ENCODE measurements at regions not wholly inside any gene's neighbourhood (a gene's known extent, or its start where the extent isn't known, plus 50 kb on each side); places are given as distances from the start of the nearest gene placed in this dataset.

DNA sequence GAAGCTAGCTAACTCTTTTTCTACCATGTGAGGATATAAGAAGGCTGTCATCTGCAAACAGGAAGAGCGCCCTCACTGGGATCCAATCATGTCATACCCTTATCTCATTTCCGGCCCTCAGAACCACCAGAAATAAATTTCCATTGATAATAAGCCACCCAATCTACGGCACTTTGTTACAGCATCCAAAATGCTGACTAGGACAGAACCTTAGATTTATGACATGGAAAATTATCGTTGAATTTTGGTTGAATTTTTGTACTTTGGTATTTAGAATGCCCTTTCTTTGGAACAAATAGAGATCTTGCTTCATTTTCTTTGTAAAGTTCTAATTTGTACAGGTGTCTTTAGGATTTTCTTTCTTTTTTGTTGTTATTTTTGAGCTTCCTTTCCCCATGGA lies 53.3 kb upstream of the CYLC2 start:
- Histone ChIP-seq H3K27ac (ENCODE audit: low read depth in 1 of 2, low read length in 2 of 2) (no peak overlapping the region), H3K27me3 (ENCODE audit: control insufficient read depth in 4 of 4, insufficient read depth in 4 of 4, low read length in 3 of 4) (no peaks in the 10 kb centered on the region), H3K9me3 (ENCODE audit: control insufficient read depth in 4 of 4, low read length in 3 of 4) (no peaks in the 10 kb centered on the region), H3K9ac (ENCODE audit: low read depth in 1 of 2, low read length in 2 of 2) (no peak overlapping the region), H3K4me1 (ENCODE audit: control insufficient read depth in 4 of 4, insufficient read depth in 4 of 4, low read length in 3 of 4) (no peaks in the 10 kb centered on the region), H3K36me3 (ENCODE audit: control insufficient read depth in 4 of 4, insufficient read depth in 3 of 4, low read depth in 1 of 4, low read length in 3 of 4) (no peaks in the 10 kb centered on the region), H3K4me3 (ENCODE audit: low read depth in 1 of 3, low read length in 3 of 3) (no peak overlapping the region)
- 65% methylated on average over 4 of the region's 4 CpGs for WGBS
- DNase-seq (ENCODE audit: low spot score): no peak
- no peak for TF ChIP-seq FOXA1 (IDR thresholded peaks at IDR 0.05)
- TF ChIP-seq HNF4A (conservative IDR thresholded peaks at IDR 0.05): no peak
- TF ChIP-seq, protein P1, sequence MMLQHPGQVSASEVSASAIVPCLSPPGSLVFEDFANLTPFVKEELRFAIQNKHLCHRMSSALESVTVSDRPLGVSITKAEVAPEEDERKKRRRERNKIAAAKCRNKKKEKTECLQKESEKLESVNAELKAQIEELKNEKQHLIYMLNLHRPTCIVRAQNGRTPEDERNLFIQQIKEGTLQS (IDR thresholded peaks at IDR 0.05): no peak
- no peak for TF ChIP-seq MAX (IDR thresholded peaks at IDR 0.05)
- TF ChIP-seq NR2F2 (IDR thresholded peaks at IDR 0.05): no peak
- no peak for TF ChIP-seq CTCF (IDR thresholded peaks at IDR 0.05; ENCODE audit: low read depth, low read length, missing input control)

GRCh38 chr9:102922526-102922925 lies 72.6 kb upstream of the CYLC2 start:
- Histone ChIP-seq H3K36me3 (ENCODE audit: control insufficient read depth in 4 of 4, insufficient read depth in 3 of 4, low read depth in 1 of 4, low read length in 3 of 4) (no peaks in the 10 kb centered on the region), H3K4me3 (ENCODE audit: low read depth in 1 of 3, low read length in 3 of 3) (no peak overlapping the region), H3K4me1 (ENCODE audit: control insufficient read depth in 4 of 4, insufficient read depth in 4 of 4, low read length in 3 of 4) (no peaks in the 10 kb centered on the region), H3K27me3 (ENCODE audit: control insufficient read depth in 4 of 4, insufficient read depth in 4 of 4, low read length in 3 of 4) (peaks cover 0 to 2% (median 0%) of the 10 kb centered on the region in 4 donors), H3K9me3 (ENCODE audit: control insufficient read depth in 4 of 4, low read length in 3 of 4) (no peaks in the 10 kb centered on the region), H3K9ac (ENCODE audit: low read depth in 1 of 2, low read length in 2 of 2) (no peak overlapping the region), H3K27ac (ENCODE audit: low read depth in 1 of 2, low read length in 2 of 2) (no peak overlapping the region)
- DNase-seq (ENCODE audit: low spot score): no peak
- 81% methylated on average over 1 of the region's 1 CpG for whole genome bisulfite sequencing
- TF ChIP-seq NR2F2 (IDR thresholded peaks at IDR 0.05) (no peak), FOXA1 (IDR thresholded peaks at IDR 0.05) (no peak), ZBTB33 (IDR thresholded peaks at IDR 0.05) (no peak), SP1 (IDR thresholded peaks at IDR 0.05) (no peak), GABPA (IDR thresholded peaks at IDR 0.05 in 1 of 2, conservative IDR thresholded peaks at IDR 0.05 in 1 of 2) (no peak), YY1 (IDR thresholded peaks at IDR 0.05) (no peak), HNF4G (IDR thresholded peaks at IDR 0.05) (no peak), EGR1 (IDR thresholded peaks at IDR 0.05; ENCODE audit: low read depth in 2 of 2) (no peak), MAX (IDR thresholded peaks at IDR 0.05) (no peak), FOXA2 (IDR thresholded peaks at IDR 0.05) (no peak), RXRA (IDR thresholded peaks at IDR 0.05) (no peak), TAF1 (conservative IDR thresholded peaks at IDR 0.05) (no peak), RAD21 (IDR thresholded peaks at IDR 0.05) (no peak)
- TF ChIP-seq, protein P1 (IDR thresholded peaks at IDR 0.05): no peak

All from liver (tissue), 8 donors.